Endodermal cell (in vitro differentiated cells): ENCODE measurements at regions not wholly inside any gene's neighbourhood (a gene's known extent, or its start where the extent isn't known, plus 50 kb on each side); places are given as distances from the start of the nearest gene placed in this dataset.

Source experiments
- DNase-seq: peaks from one replicate; pipeline ENCODE4 v3.0.0-alpha.2; 2017
- H3K27ac ChIP-seq: 2 replicates; pipeline ENCODE4 v1.5.1; 2013; ENCODE audit warnings: mild to moderate bottlenecking, low read depth, low read length, moderate library complexity
- H3K27me3 ChIP-seq: 2 replicates; pipeline ENCODE4 v1.6.1; 2013; ENCODE audit warnings: mild to moderate bottlenecking, low read length, moderate library complexity; ENCODE audit not compliant: insufficient read depth, control insufficient read depth, poor library complexity, severe bottlenecking
- H3K36me3 ChIP-seq: 2 replicates; pipeline ENCODE4 v1.7.0; 2013; ENCODE audit warnings: mild to moderate bottlenecking, low read length, moderate library complexity; ENCODE audit not compliant: control insufficient read depth, insufficient read depth
- H3K4me1 ChIP-seq: one replicate; pipeline ENCODE4 v1.7.0; 2013; ENCODE audit warnings: low read length; ENCODE audit not compliant: control insufficient read depth, insufficient read depth
- H3K4me3 ChIP-seq: 2 replicates; pipeline ENCODE4 v1.5.1; 2013; ENCODE audit warnings: mild to moderate bottlenecking, low read length, moderate library complexity
- H3K9ac ChIP-seq: 2 replicates; pipeline ENCODE4 v1.6.1; 2013; ENCODE audit warnings: mild to moderate bottlenecking, low read length, moderate library complexity; ENCODE audit not compliant: poor library complexity, severe bottlenecking; ENCODE audit errors: extremely low read depth
- H3K9me3 ChIP-seq: 2 replicates; pipeline ENCODE4 v1.6.1; 2013; ENCODE audit warnings: mild to moderate bottlenecking, low read length, moderate library complexity; ENCODE audit not compliant: control insufficient read depth
- H3K27ac Mint-ChIP-seq: 2 replicates; pipeline ENCODE4 v1.8.0; 2020; ENCODE audit warnings: mixed read lengths
- H3K27me3 Mint-ChIP-seq: 2 replicates; pipeline ENCODE4 v1.8.0; 2021; ENCODE audit warnings: mild to moderate bottlenecking, mixed read lengths; ENCODE audit not compliant: insufficient read depth
- H3K36me3 Mint-ChIP-seq: 2 replicates; pipeline ENCODE4 v1.8.0; 2020; ENCODE audit warnings: low read depth, mixed read lengths
- H3K4me1 Mint-ChIP-seq: 2 replicates; pipeline ENCODE4 v1.8.0; 2020; ENCODE audit warnings: mixed read lengths
- H3K4me3 Mint-ChIP-seq: 2 replicates; pipeline ENCODE4 v1.8.0; 2020; ENCODE audit warnings: mild to moderate bottlenecking, moderate library complexity, mixed read lengths
- H3K9me3 Mint-ChIP-seq: 2 replicates; pipeline ENCODE4 v1.8.0; 2020; ENCODE audit warnings: mild to moderate bottlenecking, mixed read lengths
- CTCF ChIP-seq: fragments of 200-600 bp; sonication (generic); conservative IDR thresholded peaks from 2 replicates; pipeline ENCODE4 v1.5.0; 2021; ENCODE audit warnings: antibody characterized with exemption, mild to moderate bottlenecking
- WGBS, 2 experiments: methylation state at CpG; one replicate each; pipeline versions ENCODE4 v1.1.5 to v1.1.7; 2013; ENCODE audit warnings: missing lambda C conversion rate in 2 of 2, mixed read lengths in 1 of 2; ENCODE audit not compliant: insufficient coverage in 1 of 2, insufficient read length in 1 of 2; 5-methylcytosine and 5-hydroxymethylcytosine counted together

GRCh38 chr13:50149214-50149613, 134.0 kb downstream of the KCNRG start:
- Mint-ChIP-seq H3K27me3 (no peaks in the 10 kb centered on the region), H3K9me3 (no peaks in the 10 kb centered on the region), H3K27ac (no peak overlapping the region), H3K36me3 (no peaks in the 10 kb centered on the region), H3K4me1 (no peaks in the 10 kb centered on the region), H3K4me3 (no peak overlapping the region)
- Histone ChIP-seq H3K9me3 (no peaks in the 10 kb centered on the region), H3K4me3 (no peak overlapping the region), H3K9ac (no peak overlapping the region), H3K27ac (no peak overlapping the region), H3K4me1 (no peaks in the 10 kb centered on the region), H3K27me3 (no peaks in the 10 kb centered on the region), H3K36me3 (no peaks in the 10 kb centered on the region)
- TF ChIP-seq CTCF: no peak
- 96 to 97% methylated on average over 2 of the region's 2 CpGs for WGBS, 2 experiments
- DNase-seq: no peak

GRCh38 chr13:50149932-50150331, 134.7 kb downstream of the KCNRG start:
- Mint-ChIP-seq H3K27ac (no peak overlapping the region), H3K4me1 (no peaks in the 10 kb centered on the region), H3K27me3 (no peaks in the 10 kb centered on the region), H3K36me3 (no peaks in the 10 kb centered on the region), H3K4me3 (no peak overlapping the region), H3K9me3 (no peaks in the 10 kb centered on the region)
- Histone ChIP-seq H3K27me3 (no peaks in the 10 kb centered on the region), H3K4me3 (no peak overlapping the region), H3K9me3 (no peaks in the 10 kb centered on the region), H3K4me1 (no peaks in the 10 kb centered on the region), H3K27ac (no peak overlapping the region), H3K36me3 (no peaks in the 10 kb centered on the region), H3K9ac (no peak overlapping the region)
- no peak for TF ChIP-seq CTCF
- WGBS, 2 experiments: 78 to 100% methylated on average over 1 of the region's 1 CpG
- DNase-seq: no peak

GRCh38 chr13:50152224-50152623, 137.0 kb downstream of the KCNRG start:
- Mint-ChIP-seq H3K27ac (no peak overlapping the region), H3K9me3 (no peaks in the 10 kb centered on the region), H3K36me3 (no peaks in the 10 kb centered on the region), H3K27me3 (no peaks in the 10 kb centered on the region), H3K4me3 (no peak overlapping the region), H3K4me1 (peaks cover 9% of the 10 kb centered on the region)
- Histone ChIP-seq H3K9ac (no peak overlapping the region), H3K27me3 (no peaks in the 10 kb centered on the region), H3K4me1 (peaks cover 3% of the 10 kb centered on the region), H3K9me3 (no peaks in the 10 kb centered on the region), H3K4me3 (no peak overlapping the region), H3K36me3 (no peaks in the 10 kb centered on the region), H3K27ac (no peak overlapping the region)
- no peak for TF ChIP-seq CTCF
- no peak for DNase-seq
- WGBS, 2 experiments: 90 to 97% methylated on average over 3 of the region's 3 CpGs
